ENCODE measurements at regions not wholly inside any gene's neighbourhood (a gene's known extent, or its start where the extent isn't known, plus 50 kb on each side); places are given as distances from the start of the nearest gene placed in this dataset.

GRCh38 chr3:35929158-35929557 is 289.8 kb downstream of the ARPP21 start:
- DNase-seq (ENCODE audit: low spot score in 2 of 2) (no peak), ATAC-seq (no peak)
- no peak overlapping the region for H3K27ac Mint-ChIP-seq
- H3K4me1 Mint-ChIP-seq: no peaks in the 10 kb centered on the region
- peaks cover 4% of the 10 kb centered on the region for H3K9me3 Mint-ChIP-seq
- no peak overlapping the region for H3K4me3 Mint-ChIP-seq
- H3K36me3 Mint-ChIP-seq: no peaks in the 10 kb centered on the region

- no peak for ATAC-seq
- DNase-seq (ENCODE audit: low spot score in 2 of 2): no peak
These were observed 292.5 kb downstream of the ARPP21 start for GRCh38 chr3:35931867-35932266.

GRCh38 chr3:35932995-35933394 is 293.7 kb downstream of the ARPP21 start:
- no peak overlapping the region for H3K27ac Mint-ChIP-seq
- H3K4me3 Mint-ChIP-seq: no peak overlapping the region
- no peak for ATAC-seq
- no peak for DNase-seq (ENCODE audit: low spot score in 2 of 2)
- H3K36me3 Mint-ChIP-seq: no peaks in the 10 kb centered on the region
- no peaks in the 10 kb centered on the region for H3K4me1 Mint-ChIP-seq
- peaks cover 8% of the 10 kb centered on the region for H3K9me3 Mint-ChIP-seq

More at GRCh38 chr3:35931867-35932266, 292.5 kb downstream of the ARPP21 start:
- H3K4me1 Mint-ChIP-seq: no peaks in the 10 kb centered on the region
- H3K27ac Mint-ChIP-seq: no peak overlapping the region
- H3K36me3 Mint-ChIP-seq: no peaks in the 10 kb centered on the region
- H3K9me3 Mint-ChIP-seq: peaks cover 6% of the 10 kb centered on the region
- no peak overlapping the region for H3K4me3 Mint-ChIP-seq

GRCh38 chr3:35936571-35936970 is 297.2 kb downstream of the ARPP21 start:
- H3K4me3 Mint-ChIP-seq: no peak overlapping the region
- H3K27ac Mint-ChIP-seq: no peak overlapping the region
- peaks cover 14% of the 10 kb centered on the region for H3K9me3 Mint-ChIP-seq
- no peaks in the 10 kb centered on the region for H3K36me3 Mint-ChIP-seq
- no peaks in the 10 kb centered on the region for H3K4me1 Mint-ChIP-seq
- ATAC-seq (no peak), DNase-seq (ENCODE audit: low spot score in 2 of 2) (no peak)

- Mint-ChIP-seq H3K36me3 (no peaks in the 10 kb centered on the region), H3K4me1 (no peaks in the 10 kb centered on the region), H3K27ac (no peak overlapping the region), H3K4me3 (no peak overlapping the region), H3K9me3 (peaks cover 7% of the 10 kb centered on the region)
- no peak for ATAC-seq
- no peak for DNase-seq (ENCODE audit: low spot score in 2 of 2)
These were observed 305.8 kb downstream of the ARPP21 start for GRCh38 chr3:35944926-35945710.

GRCh38 chr3:35946121-35946853 is 307.0 kb downstream of the ARPP21 start:
- Mint-ChIP-seq H3K9me3 (peaks cover 7% of the 10 kb centered on the region), H3K4me3 (no peak overlapping the region), H3K36me3 (no peaks in the 10 kb centered on the region), H3K4me1 (no peaks in the 10 kb centered on the region), H3K27ac (no peak overlapping the region)
- no peak for ATAC-seq
- no peak for DNase-seq (ENCODE audit: low spot score in 2 of 2)

- no peaks in the 10 kb centered on the region for H3K36me3 Mint-ChIP-seq
- H3K9me3 Mint-ChIP-seq: peaks cover 2% of the 10 kb centered on the region
- no peak overlapping the region for H3K4me3 Mint-ChIP-seq
- ATAC-seq (no peak), DNase-seq (ENCODE audit: low spot score in 2 of 2) (no peak)
- no peak overlapping the region for H3K27ac Mint-ChIP-seq
- H3K4me1 Mint-ChIP-seq: no peaks in the 10 kb centered on the region
These were observed 307.7 kb downstream of the ARPP21 start for GRCh38 chr3:35946854-35947515.

- DNase-seq (ENCODE audit: low spot score in 2 of 2) (no peak), ATAC-seq (no peak)
- H3K27ac Mint-ChIP-seq: no peak overlapping the region
- H3K4me1 Mint-ChIP-seq: no peaks in the 10 kb centered on the region
- H3K36me3 Mint-ChIP-seq: no peaks in the 10 kb centered on the region
- no peak overlapping the region for H3K4me3 Mint-ChIP-seq
- no peaks in the 10 kb centered on the region for H3K9me3 Mint-ChIP-seq
These were observed 310.7 kb downstream of the ARPP21 start for GRCh38 chr3:35950021-35950420.

- H3K36me3 Mint-ChIP-seq: no peaks in the 10 kb centered on the region
- H3K27ac Mint-ChIP-seq: no peak overlapping the region
- H3K4me1 Mint-ChIP-seq: no peaks in the 10 kb centered on the region
- ATAC-seq (no peak), DNase-seq (ENCODE audit: low spot score in 2 of 2) (no peak)
- peaks cover 5% of the 10 kb centered on the region for H3K9me3 Mint-ChIP-seq
- no peak overlapping the region for H3K4me3 Mint-ChIP-seq
These were observed 315.1 kb downstream of the ARPP21 start for GRCh38 chr3:35954413-35954812.

GRCh38 chr3:35965908-35966307 is 326.6 kb downstream of the ARPP21 start:
- no peak overlapping the region for H3K4me3 Mint-ChIP-seq
- no peak for ATAC-seq
- peaks cover 2% of the 10 kb centered on the region for H3K9me3 Mint-ChIP-seq
- H3K27ac Mint-ChIP-seq: no peak overlapping the region
- DNase-seq (ENCODE audit: low spot score in 2 of 2): no peak
- no peaks in the 10 kb centered on the region for H3K36me3 Mint-ChIP-seq
- no peaks in the 10 kb centered on the region for H3K4me1 Mint-ChIP-seq

GRCh38 chr3:35966629-35967464 is 327.5 kb downstream of the ARPP21 start:
- H3K4me1 Mint-ChIP-seq: no peaks in the 10 kb centered on the region
- no peak overlapping the region for H3K27ac Mint-ChIP-seq
- no peak for DNase-seq (ENCODE audit: low spot score in 2 of 2)
- peaks cover 2% of the 10 kb centered on the region for H3K9me3 Mint-ChIP-seq
- H3K36me3 Mint-ChIP-seq: no peaks in the 10 kb centered on the region
- no peak overlapping the region for H3K4me3 Mint-ChIP-seq
- ATAC-seq: no peak

- DNase-seq (ENCODE audit: low spot score in 2 of 2) (no peak), ATAC-seq (no peak)
- no peaks in the 10 kb centered on the region for H3K36me3 Mint-ChIP-seq
- no peak overlapping the region for H3K27ac Mint-ChIP-seq
- H3K4me1 Mint-ChIP-seq: no peaks in the 10 kb centered on the region
- H3K9me3 Mint-ChIP-seq: peaks cover 5% of the 10 kb centered on the region
- H3K4me3 Mint-ChIP-seq: no peak overlapping the region
These were observed 328.8 kb downstream of the ARPP21 start for GRCh38 chr3:35968043-35968622.

- DNase-seq (ENCODE audit: low spot score in 2 of 2) (no peak), ATAC-seq (no peak)
- H3K4me1 Mint-ChIP-seq: no peaks in the 10 kb centered on the region
- H3K27ac Mint-ChIP-seq: no peak overlapping the region
- no peak overlapping the region for H3K4me3 Mint-ChIP-seq
- H3K36me3 Mint-ChIP-seq: no peaks in the 10 kb centered on the region
- peaks cover 8% of the 10 kb centered on the region for H3K9me3 Mint-ChIP-seq
These were observed 330.1 kb downstream of the ARPP21 start for GRCh38 chr3:35969406-35969805.

- DNase-seq (ENCODE audit: low spot score in 2 of 2): no peak
- Mint-ChIP-seq H3K4me3 (no peak overlapping the region), H3K9me3 (peaks cover 12% of the 10 kb centered on the region), H3K36me3 (no peaks in the 10 kb centered on the region), H3K27ac (no peak overlapping the region), H3K4me1 (no peaks in the 10 kb centered on the region)
- no peak for ATAC-seq
These were observed 331.5 kb downstream of the ARPP21 start for GRCh38 chr3:35970793-35971192.

- no peaks in the 10 kb centered on the region for H3K36me3 Mint-ChIP-seq
These were observed 332.4 kb downstream of the ARPP21 start for GRCh38 chr3:35971686-35972085.

More at GRCh38 chr3:35971686-35972085, 332.4 kb downstream of the ARPP21 start:
- ATAC-seq (no peak), DNase-seq (ENCODE audit: low spot score in 2 of 2) (no peak)
- Mint-ChIP-seq H3K9me3 (peaks cover 12% of the 10 kb centered on the region), H3K4me1 (no peaks in the 10 kb centered on the region), H3K27ac (no peak overlapping the region), H3K4me3 (no peak overlapping the region)

All from stimulated activated effector memory CD8-positive, alpha-beta T cell treated with anti-CD3 and anti-CD28 coated beads, Interleukin-12 subunit alpha, Interleukin-12 subunit beta, amount 100 ng/mL, for 72 hours (primary cell).